ENCODE measurements at regions not wholly inside any gene's neighbourhood (a gene's known extent, or its start where the extent isn't known, plus 50 kb on each side); places are given as distances from the start of the nearest gene placed in this dataset.

DNA sequence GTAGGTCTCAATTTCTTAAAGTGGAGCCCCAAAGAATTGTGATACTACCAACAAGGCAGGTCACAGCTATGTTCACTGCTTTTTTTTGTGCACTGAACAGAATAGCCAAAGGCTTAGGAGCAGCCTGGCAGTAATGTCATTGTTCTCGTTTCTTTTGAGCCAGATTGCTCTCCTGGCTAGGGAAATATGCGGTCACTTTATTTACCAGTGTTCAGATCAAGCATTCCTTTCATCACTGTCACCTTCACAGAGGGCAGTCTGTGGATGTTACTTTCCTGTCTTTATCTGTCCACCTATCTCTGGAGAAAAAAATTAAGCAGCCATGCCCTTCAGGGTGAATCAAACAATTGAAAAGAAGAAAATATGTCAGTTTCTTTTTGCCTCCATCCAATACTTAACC, 159.6 kb downstream of the BTG1 start:
- TF ChIP-seq, protein P1, sequence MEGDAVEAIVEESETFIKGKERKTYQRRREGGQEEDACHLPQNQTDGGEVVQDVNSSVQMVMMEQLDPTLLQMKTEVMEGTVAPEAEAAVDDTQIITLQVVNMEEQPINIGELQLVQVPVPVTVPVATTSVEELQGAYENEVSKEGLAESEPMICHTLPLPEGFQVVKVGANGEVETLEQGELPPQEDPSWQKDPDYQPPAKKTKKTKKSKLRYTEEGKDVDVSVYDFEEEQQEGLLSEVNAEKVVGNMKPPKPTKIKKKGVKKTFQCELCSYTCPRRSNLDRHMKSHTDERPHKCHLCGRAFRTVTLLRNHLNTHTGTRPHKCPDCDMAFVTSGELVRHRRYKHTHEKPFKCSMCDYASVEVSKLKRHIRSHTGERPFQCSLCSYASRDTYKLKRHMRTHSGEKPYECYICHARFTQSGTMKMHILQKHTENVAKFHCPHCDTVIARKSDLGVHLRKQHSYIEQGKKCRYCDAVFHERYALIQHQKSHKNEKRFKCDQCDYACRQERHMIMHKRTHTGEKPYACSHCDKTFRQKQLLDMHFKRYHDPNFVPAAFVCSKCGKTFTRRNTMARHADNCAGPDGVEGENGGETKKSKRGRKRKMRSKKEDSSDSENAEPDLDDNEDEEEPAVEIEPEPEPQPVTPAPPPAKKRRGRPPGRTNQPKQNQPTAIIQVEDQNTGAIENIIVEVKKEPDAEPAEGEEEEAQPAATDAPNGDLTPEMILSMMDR (conservative IDR thresholded peaks at IDR 0.05; ENCODE audit: low read depth, low read length): no peak
- no peak for DNase-seq (ENCODE audit: low read depth)
- no peak overlapping the region for H3K4me3 ChIP-seq (ENCODE audit: low read depth, low read length)

GRCh38 chr12:91985002-91985787, 160.5 kb downstream of the BTG1 start:
- DNase-seq (ENCODE audit: low read depth): peak; percentile 48
- TF ChIP-seq, protein P1 (conservative IDR thresholded peaks at IDR 0.05; ENCODE audit: low read depth, low read length): no peak
- no peak overlapping the region for H3K4me3 ChIP-seq (ENCODE audit: low read depth, low read length)

DNA sequence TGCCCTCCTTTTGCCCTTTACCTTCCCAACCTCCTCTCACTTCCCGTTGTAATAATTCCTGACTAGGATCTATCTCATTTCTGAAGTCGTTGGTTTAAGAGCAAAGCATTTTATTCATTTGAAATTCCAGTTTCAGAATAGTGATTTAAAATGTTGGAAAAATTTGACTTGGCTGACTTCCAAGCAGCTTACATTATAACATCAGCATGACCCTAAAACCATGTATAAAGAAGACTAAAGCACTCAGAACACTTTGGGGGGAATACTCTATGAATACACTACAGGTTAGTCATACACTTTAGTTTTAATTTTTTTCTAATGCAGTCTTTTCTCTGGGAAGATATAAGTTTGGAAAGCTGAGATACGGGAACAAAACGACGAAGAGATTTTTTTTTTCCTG, 161.1 kb downstream of the BTG1 start:
- DNase-seq (ENCODE audit: low read depth): peak; percentile 76
- TF ChIP-seq, protein P1 (conservative IDR thresholded peaks at IDR 0.05; ENCODE audit: low read depth, low read length): no peak
- no peak overlapping the region for H3K4me3 ChIP-seq (ENCODE audit: low read depth, low read length)

DNA sequence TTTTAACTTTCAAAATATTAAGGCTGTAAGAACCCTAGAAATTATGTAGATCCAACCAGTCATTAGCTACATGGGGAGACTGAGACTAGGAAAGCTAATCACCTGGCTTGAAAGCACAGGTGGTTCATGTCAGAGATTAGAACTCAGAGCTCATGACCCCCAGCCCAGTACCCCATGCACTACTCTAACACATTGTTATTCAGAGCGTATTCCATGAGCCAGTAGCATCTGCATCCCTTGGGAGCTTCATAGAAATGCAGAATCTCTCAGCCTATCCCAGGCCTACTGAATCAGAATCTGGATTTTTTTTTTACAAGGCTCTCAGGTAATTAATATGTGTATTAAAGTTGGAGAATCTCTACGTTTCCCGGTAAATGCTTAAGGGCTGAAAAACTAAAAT, 161.7 kb downstream of the BTG1 start:
- TF ChIP-seq, protein P1 (conservative IDR thresholded peaks at IDR 0.05; ENCODE audit: low read depth, low read length): no peak
- H3K4me3 ChIP-seq (ENCODE audit: low read depth, low read length): no peak overlapping the region
- DNase-seq (ENCODE audit: low read depth): no peak

- TF ChIP-seq, protein P1 (conservative IDR thresholded peaks at IDR 0.05; ENCODE audit: low read depth, low read length): no peak
- DNase-seq (ENCODE audit: low read depth): no peak
- no peak overlapping the region for H3K4me3 ChIP-seq (ENCODE audit: low read depth, low read length)
Observed at GRCh38 chr12:91982946-91983345, 162.7 kb downstream of the BTG1 start.

- no peak overlapping the region for H3K4me3 ChIP-seq (ENCODE audit: low read depth, low read length)
- no peak for DNase-seq (ENCODE audit: low read depth)
- TF ChIP-seq, protein P1 (conservative IDR thresholded peaks at IDR 0.05; ENCODE audit: low read depth, low read length): no peak
Observed at GRCh38 chr12:91980389-91980821, 165.2 kb downstream of the BTG1 start.

DNA sequence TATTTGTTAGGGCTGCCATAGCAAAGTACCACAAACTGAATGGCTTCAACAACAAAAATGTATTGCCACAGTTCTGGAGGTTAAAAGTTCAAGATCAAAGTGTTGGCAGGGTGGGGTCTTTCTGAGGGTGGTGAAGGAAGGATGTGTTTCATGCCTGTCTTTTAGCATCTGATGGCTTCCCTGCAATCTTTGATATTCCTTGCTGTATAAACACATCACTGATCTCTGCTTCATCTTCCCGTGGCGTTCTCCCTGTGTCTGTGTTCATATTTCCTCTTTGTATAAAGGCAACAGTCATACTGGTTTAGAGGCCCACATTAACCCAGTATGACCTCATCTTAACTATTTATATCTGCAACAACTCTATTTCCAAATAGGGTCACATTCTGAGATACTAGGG, 167.5 kb downstream of the BTG1 start:
- peak; percentile 30 for DNase-seq (ENCODE audit: low read depth)
- TF ChIP-seq, protein P1 (conservative IDR thresholded peaks at IDR 0.05; ENCODE audit: low read depth, low read length): no peak
- no peak overlapping the region for H3K4me3 ChIP-seq (ENCODE audit: low read depth, low read length)

Data from choroid plexus epithelial cell (primary cell).